SKM-1 (cell line): ENCODE measurements at regions not wholly inside any gene's neighbourhood (a gene's known extent, or its start where the extent isn't known, plus 50 kb on each side); places are given as distances from the start of the nearest gene placed in this dataset.
"Not testable (repeated sequence)": the region's sequence is repeated elsewhere in the genome, so short reads cannot be mapped to it uniquely, and the experiment has no call there.

Experiments
- DNase-seq: peaks from one replicate; lab custom pipeline; 2025; ENCODE audit not compliant: unreplicated experiment; lab: John Stamatoyannopoulos, UW

GRCh38 chr5:24110004-24110615, 534.7 kb downstream of the CDH10 start:
- DNase-seq, result peak; percentile 15

- no peak for DNase-seq
Measured at GRCh38 chr5:24112420-24112819, 532.4 kb downstream of the CDH10 start.

- DNase-seq, result no peak
Measured at GRCh38 chr5:24118351-24118750, 526.4 kb downstream of the CDH10 start.

- DNase-seq, result no peak
Measured at GRCh38 chr5:24135536-24135935, 509.2 kb downstream of the CDH10 start.

GRCh38 chr5:24141046-24141445, 503.7 kb downstream of the CDH10 start:
- DNase-seq, result no peak

GRCh38 chr5:24142341-24142740, 502.4 kb downstream of the CDH10 start:
- DNase-seq, result no peak

GRCh38 chr5:24145806-24146205, 499.0 kb downstream of the CDH10 start:
- DNase-seq, result no peak

- no peak for DNase-seq
Measured at GRCh38 chr5:24161559-24161958, 483.2 kb downstream of the CDH10 start.

- no peak for DNase-seq
Measured at GRCh38 chr5:24162343-24162742, 482.4 kb downstream of the CDH10 start.

- no peak for DNase-seq
Measured at GRCh38 chr5:24163091-24163490, 481.7 kb downstream of the CDH10 start.

- no peak for DNase-seq
Measured at GRCh38 chr5:24167806-24168205, 477.0 kb downstream of the CDH10 start.

GRCh38 chr5:24170026-24170425, 474.8 kb downstream of the CDH10 start:
- DNase-seq, result no peak

GRCh38 chr5:24170930-24171329, 473.8 kb downstream of the CDH10 start:
- DNase-seq, result not testable (repeated sequence)

GRCh38 chr5:24177821-24178220, 467.0 kb downstream of the CDH10 start:
- no peak for DNase-seq

GRCh38 chr5:24183981-24184380, 460.8 kb downstream of the CDH10 start:
- DNase-seq, result no peak

- DNase-seq, result no peak
Measured at GRCh38 chr5:24188216-24188925, 456.4 kb downstream of the CDH10 start.

GRCh38 chr5:24196789-24197188, 448.0 kb downstream of the CDH10 start:
- no peak for DNase-seq

GRCh38 chr5:24208686-24209106, 436.1 kb downstream of the CDH10 start:
- no peak for DNase-seq

GRCh38 chr5:24215114-24215513, 429.7 kb downstream of the CDH10 start:
- DNase-seq, result no peak

- no peak for DNase-seq
Measured at GRCh38 chr5:24222876-24223275, 421.9 kb downstream of the CDH10 start.

- no peak for DNase-seq
Measured at GRCh38 chr5:24225051-24225450, 419.7 kb downstream of the CDH10 start.

GRCh38 chr5:24226479-24226878, 418.3 kb downstream of the CDH10 start:
- DNase-seq, result no peak

- DNase-seq, result not testable (repeated sequence)
Measured at GRCh38 chr5:24227881-24228280, 416.9 kb downstream of the CDH10 start.
